ENCODE measurements at regions not wholly inside any gene's neighbourhood (a gene's known extent, or its start where the extent isn't known, plus 50 kb on each side); places are given as distances from the start of the nearest gene placed in this dataset.
"Not testable (repeated sequence)": the region's sequence is repeated elsewhere in the genome, so short reads cannot be mapped to it uniquely, and the experiment has no call there.

GRCh38 chr7:155939350-155939749 lies 127.1 kb upstream of the SHH start:
- no peak overlapping the region for H3K4me3 Mint-ChIP-seq
- DNase-seq (no peak), ATAC-seq (ENCODE audit: low read depth) (no peak)
- CTCF ChIA-PET = no interaction called here
- peaks cover 4% of the 10 kb centered on the region for H3K9me3 Mint-ChIP-seq
- intact Hi-C loops (cut with micrococcal nuclease) = no loop called here
- no peaks in the 10 kb centered on the region for H3K4me1 Mint-ChIP-seq
- H3K27ac Mint-ChIP-seq = no peak overlapping the region
- no peak for TF ChIP-seq CTCF (IDR thresholded peaks at IDR 0.05)
- no peaks in the 10 kb centered on the region for H3K36me3 Mint-ChIP-seq (ENCODE audit: low read depth)
- POLR2A ChIA-PET = no interaction called here
- H3K27me3 Mint-ChIP-seq = no peaks in the 10 kb centered on the region

- ChIA-PET POLR2A (no interaction called here), CTCF (no interaction called here)
- no peaks in the 10 kb centered on the region for H3K36me3 Mint-ChIP-seq (ENCODE audit: low read depth)
- no peaks in the 10 kb centered on the region for H3K4me1 Mint-ChIP-seq
- ATAC-seq (ENCODE audit: low read depth) (no peak), DNase-seq (no peak)
- TF ChIP-seq CTCF (IDR thresholded peaks at IDR 0.05) = no peak
- intact Hi-C loops (cut with micrococcal nuclease) = no loop called here
- H3K27me3 Mint-ChIP-seq = no peaks in the 10 kb centered on the region
- peaks cover 4% of the 10 kb centered on the region for H3K9me3 Mint-ChIP-seq
- H3K4me3 Mint-ChIP-seq = no peak overlapping the region
- H3K27ac Mint-ChIP-seq = no peak overlapping the region
Measured at GRCh38 chr7:155938129-155938528, 125.9 kb upstream of the SHH start.

- intact Hi-C loops (cut with micrococcal nuclease) = no loop called here
- DNase-seq = no peak
- no peak for ATAC-seq (ENCODE audit: low read depth)
- no peaks in the 10 kb centered on the region for H3K4me1 Mint-ChIP-seq
- H3K27me3 Mint-ChIP-seq = no peaks in the 10 kb centered on the region
- ChIA-PET CTCF (no interaction called here), POLR2A (no interaction called here)
- no peaks in the 10 kb centered on the region for H3K36me3 Mint-ChIP-seq (ENCODE audit: low read depth)
- peaks cover 4% of the 10 kb centered on the region for H3K9me3 Mint-ChIP-seq
- TF ChIP-seq CTCF (IDR thresholded peaks at IDR 0.05) = no peak
- no peak overlapping the region for H3K4me3 Mint-ChIP-seq
- no peak overlapping the region for H3K27ac Mint-ChIP-seq
Measured at GRCh38 chr7:155935726-155936125, 123.5 kb upstream of the SHH start.

GRCh38 chr7:155935005-155935557 lies 122.8 kb upstream of the SHH start:
- no peaks in the 10 kb centered on the region for H3K4me1 Mint-ChIP-seq
- ATAC-seq (ENCODE audit: low read depth) = no peak
- H3K27ac Mint-ChIP-seq = no peak overlapping the region
- CTCF ChIA-PET = no interaction called here
- no peak overlapping the region for H3K4me3 Mint-ChIP-seq
- no peak for DNase-seq
- H3K27me3 Mint-ChIP-seq = no peaks in the 10 kb centered on the region
- peaks cover 3% of the 10 kb centered on the region for H3K9me3 Mint-ChIP-seq
- POLR2A ChIA-PET = no interaction called here
- H3K36me3 Mint-ChIP-seq (ENCODE audit: low read depth) = no peaks in the 10 kb centered on the region
- TF ChIP-seq CTCF (IDR thresholded peaks at IDR 0.05) = no peak
- intact Hi-C loops (cut with micrococcal nuclease) = no loop called here

GRCh38 chr7:155932324-155932723 lies 120.1 kb upstream of the SHH start:
- ATAC-seq (ENCODE audit: low read depth); H3K9me3 Mint-ChIP-seq; POLR2A ChIA-PET; H3K36me3 Mint-ChIP-seq (ENCODE audit: low read depth); H3K4me3 Mint-ChIP-seq; H3K4me1 Mint-ChIP-seq; H3K27ac Mint-ChIP-seq; CTCF ChIA-PET; H3K27me3 Mint-ChIP-seq; DNase-seq; intact Hi-C loops (cut with micrococcal nuclease): not testable (repeated sequence)

GRCh38 chr7:155931396-155932085 lies 119.3 kb upstream of the SHH start:
- POLR2A ChIA-PET = no interaction called here
- no peak for ATAC-seq (ENCODE audit: low read depth)
- Mint-ChIP-seq H3K9me3 (no peaks in the 10 kb centered on the region), H3K36me3 (ENCODE audit: low read depth) (no peaks in the 10 kb centered on the region), H3K27me3 (peaks cover 6% of the 10 kb centered on the region), H3K4me3 (no peak overlapping the region), H3K27ac (no peak overlapping the region), H3K4me1 (no peaks in the 10 kb centered on the region)
- TF ChIP-seq CTCF (IDR thresholded peaks at IDR 0.05) = no peak
- intact Hi-C loops (cut with micrococcal nuclease) = no loop called here
- CTCF ChIA-PET = no interaction called here
- no peak for DNase-seq

Measured in activated B cell treated with CpG ODN at 0.5 μM for 24 hours (primary cell).